GM19023 (cell line): ENCODE measurements at regions not wholly inside any gene's neighbourhood (a gene's known extent, or its start where the extent isn't known, plus 50 kb on each side); places are given as distances from the start of the nearest gene placed in this dataset.
"Not testable (repeated sequence)": the region's sequence is repeated elsewhere in the genome, so short reads cannot be mapped to it uniquely, and the experiment has no call there.

Source experiments
- ATAC-seq: cut with Tn5 transposase; IDR thresholded peaks from one replicate; pipeline ENCODE4 v1.9.1; 2021; ENCODE audit warnings: mild to moderate bottlenecking, moderate library complexity; ENCODE audit not compliant: unreplicated experiment

GRCh38 chr1:234961456-234962339, 166.9 kb downstream of the TOMM20 start:
- ATAC-seq, result no peak

- no peak for ATAC-seq
Observed at GRCh38 chr1:234960722-234961455, 167.7 kb downstream of the TOMM20 start.

GRCh38 chr1:234958706-234959657, 169.7 kb downstream of the TOMM20 start:
- ATAC-seq, result no peak

DNA sequence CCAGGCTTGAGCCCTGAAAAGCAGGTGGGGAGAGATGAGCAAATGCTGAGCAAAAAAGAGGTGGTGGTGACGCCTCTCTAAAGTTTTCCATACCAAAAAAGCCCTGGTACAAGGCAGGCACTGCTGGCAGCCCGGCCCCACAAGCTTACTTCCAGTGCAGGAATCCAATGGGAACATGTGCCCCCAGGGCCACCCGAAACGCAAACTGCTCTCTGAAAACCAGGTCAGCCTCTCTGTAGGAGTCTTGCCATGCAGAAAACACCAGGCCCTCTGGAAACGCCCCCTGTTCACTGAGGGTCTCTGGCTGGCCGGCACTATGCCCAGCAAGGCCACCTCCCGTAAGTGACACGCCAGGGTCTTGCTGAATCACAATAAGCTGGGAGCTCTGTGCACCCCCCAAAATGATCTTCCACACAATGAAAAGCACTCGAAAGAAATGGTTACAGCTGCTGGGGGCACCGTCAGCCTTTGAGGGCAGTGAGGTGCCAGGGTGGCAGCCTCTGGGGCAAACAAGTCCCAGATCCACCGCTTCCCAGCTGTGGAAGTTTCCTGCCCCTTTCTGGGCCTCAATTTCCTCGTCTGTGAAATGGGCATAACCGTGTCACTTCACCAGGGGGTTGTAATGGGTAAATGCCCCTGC, 170.5 kb downstream of the TOMM20 start:
- no peak for ATAC-seq

GRCh38 chr1:234957330-234958065, 171.1 kb downstream of the TOMM20 start:
- ATAC-seq, result no peak

- no peak for ATAC-seq
Observed at GRCh38 chr1:234956821-234957329, 171.8 kb downstream of the TOMM20 start.

- ATAC-seq, result no peak
Observed at GRCh38 chr1:234955107-234955731, 173.4 kb downstream of the TOMM20 start.

GRCh38 chr1:234954613-234955012, 174.0 kb downstream of the TOMM20 start:
- ATAC-seq, result no peak

DNA sequence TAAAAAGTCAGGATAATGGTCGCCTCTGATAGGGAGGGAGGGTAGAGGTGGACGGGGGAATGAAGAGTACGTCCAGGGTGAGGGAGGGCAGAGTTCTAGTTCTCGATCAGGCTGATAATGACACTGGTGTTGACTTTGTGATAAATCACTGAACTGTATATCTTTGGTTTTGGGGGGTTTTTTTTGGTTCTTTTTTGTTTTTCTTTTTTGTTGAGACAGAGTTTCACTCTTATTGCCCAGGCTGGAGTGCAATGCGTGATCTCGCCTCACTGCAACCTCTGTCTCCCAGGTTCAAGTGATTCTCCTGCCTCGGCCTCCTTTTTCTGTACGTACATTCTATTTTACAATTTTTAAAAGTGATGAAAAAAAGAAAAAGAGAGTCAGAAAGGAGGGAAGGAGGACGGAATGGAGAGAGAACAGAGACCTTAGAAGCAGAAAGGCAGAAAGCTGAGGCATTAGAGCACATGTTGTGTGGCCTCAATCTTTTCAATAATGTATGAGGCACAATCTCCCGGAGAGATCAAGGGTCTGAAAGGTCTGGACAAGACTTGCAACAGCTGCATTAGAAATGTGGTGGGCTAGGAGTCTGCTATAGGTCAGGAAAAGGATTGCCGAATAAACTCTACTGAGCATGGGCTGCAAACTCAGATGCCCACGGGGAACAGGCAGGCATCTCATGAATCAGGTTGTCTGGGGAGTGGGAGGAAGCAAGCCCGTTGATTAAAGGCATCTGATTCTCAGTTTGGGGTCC, 174.8 kb downstream of the TOMM20 start:
- ATAC-seq, result peak; percentile 43

GRCh38 chr1:234950598-234950997, 178.0 kb downstream of the TOMM20 start:
- no peak for ATAC-seq

DNA sequence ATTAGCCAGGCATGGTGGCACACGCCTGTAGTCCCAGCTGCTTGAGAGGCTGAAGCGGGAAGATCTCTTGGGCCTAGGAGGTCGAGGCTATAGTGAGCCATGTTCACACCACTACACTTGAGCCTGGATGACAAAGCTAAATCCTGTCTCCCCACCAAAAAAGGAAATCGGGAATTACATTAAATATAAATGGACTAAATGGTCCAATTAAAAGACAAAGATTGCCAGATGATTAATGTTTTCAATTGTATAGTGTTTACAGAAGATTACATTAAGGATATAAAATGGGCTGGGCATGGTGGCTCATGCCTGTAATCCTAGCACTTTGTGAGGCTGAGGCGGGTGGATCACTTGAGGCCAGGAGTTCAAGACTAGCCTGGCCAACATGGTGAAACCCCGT, 179.1 kb downstream of the TOMM20 start:
- ATAC-seq, result not testable (repeated sequence)

GRCh38 chr1:234944439-234945344, 183.9 kb downstream of the TOMM20 start:
- ATAC-seq, result no peak

GRCh38 chr1:234943836-234944402, 184.7 kb downstream of the TOMM20 start:
- ATAC-seq, result no peak

DNA sequence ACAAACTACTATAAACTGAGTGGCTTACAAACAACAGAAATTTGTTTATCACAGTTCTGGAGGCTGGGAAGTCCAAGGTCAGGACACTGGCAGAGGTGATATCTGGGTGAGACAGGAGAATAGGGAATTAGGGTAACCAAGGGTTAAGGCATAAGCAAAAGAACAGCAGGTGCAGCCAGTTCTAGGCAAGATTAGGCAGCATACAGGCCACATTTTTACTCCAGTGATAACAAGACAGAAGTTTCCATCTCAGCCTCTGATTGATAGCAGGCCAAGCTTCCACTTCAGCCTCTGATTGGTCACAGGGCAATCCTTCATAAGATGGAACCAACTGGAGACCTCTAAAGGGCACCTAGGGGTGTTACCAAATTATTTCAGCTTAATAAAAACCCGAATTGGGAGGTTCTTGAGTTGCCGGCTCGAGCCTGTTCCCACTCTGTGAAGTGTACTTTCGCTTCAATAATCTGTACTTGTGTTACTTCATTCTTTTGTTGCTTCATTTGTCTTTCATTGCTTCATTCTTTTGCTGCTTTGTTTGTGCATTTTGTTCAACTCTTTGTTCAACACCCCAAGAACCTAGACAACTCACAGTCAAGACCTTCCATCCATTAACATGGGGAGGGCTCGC, 185.6 kb downstream of the TOMM20 start:
- ATAC-seq, result no peak

- no peak for ATAC-seq
Observed at GRCh38 chr1:234942012-234942332, 186.7 kb downstream of the TOMM20 start.

GRCh38 chr1:234941321-234942011, 187.2 kb downstream of the TOMM20 start:
- no peak for ATAC-seq
